ENCODE measurements at regions not wholly inside any gene's neighbourhood (a gene's known extent, or its start where the extent isn't known, plus 50 kb on each side); places are given as distances from the start of the nearest gene placed in this dataset.
A peak's percentile ranks its signal among the peaks of the same experiment; 100 is the strongest.

DNA sequence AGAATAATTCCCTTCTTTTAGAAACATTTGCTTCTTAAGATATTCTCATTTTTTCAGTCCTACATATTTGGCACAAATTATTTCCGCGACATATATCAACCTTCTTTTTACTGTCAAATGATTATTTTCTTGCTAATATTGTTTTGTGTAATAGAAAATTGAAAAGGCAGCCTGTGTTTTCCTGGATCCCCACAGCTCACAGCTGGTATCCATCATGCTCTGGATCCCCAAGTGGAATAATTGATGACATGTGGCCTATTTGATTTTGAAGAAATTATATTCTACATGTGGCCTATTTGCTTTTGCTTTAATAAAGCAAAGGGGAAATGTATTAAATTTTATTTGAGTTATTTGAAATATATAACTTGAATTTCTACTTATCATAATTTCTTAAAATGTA, 199.4 kb upstream of the LUZP2 start:
- no peak for DNase-seq (ENCODE audit: low read depth in 3 of 3, low spot score in 2 of 3)

DNA sequence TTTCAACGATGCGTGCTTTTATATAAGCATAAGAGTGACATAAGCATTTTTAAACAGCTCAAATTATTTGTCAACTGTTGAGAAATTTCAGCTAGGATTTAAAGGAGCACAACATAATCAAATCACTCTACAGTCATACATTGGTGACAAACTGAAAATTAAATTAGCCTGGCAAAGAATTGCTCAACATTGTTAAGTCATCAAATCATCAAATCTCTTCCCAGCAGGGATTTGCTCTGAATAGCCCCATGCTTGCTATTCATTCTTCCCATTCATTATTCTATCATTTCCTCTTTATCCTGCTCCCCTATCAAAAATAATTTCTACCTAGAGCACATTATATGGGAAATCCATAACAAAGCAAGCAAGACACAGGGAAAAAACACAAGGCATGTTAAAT, 198.7 kb upstream of the LUZP2 start:
- DNase-seq (ENCODE audit: low read depth in 3 of 3, low spot score in 2 of 3) = no peak

DNA sequence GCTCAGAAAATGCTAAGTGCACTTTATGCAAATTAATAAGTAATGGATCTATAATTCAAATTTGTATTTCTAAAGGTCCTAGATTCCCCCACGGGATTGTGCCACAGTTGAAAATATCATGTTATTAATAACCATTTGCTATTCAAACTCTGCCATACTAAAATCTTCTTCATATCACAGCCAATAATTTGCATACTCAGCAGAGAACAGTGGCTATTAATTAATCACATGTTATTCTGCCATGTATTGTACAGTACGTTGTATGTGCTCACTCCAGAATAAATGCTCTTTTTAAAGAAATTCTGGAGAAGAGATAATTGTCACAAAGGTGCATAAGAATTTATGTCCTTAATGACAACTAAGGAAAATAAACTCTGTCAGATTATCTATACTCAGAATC, 184.9 kb upstream of the LUZP2 start:
- no peak for DNase-seq (ENCODE audit: low read depth in 3 of 3, low spot score in 2 of 3)

- DNase-seq (ENCODE audit: low read depth in 3 of 3, low spot score in 2 of 3) = no peak
Measured at GRCh38 chr11:24312464-24313238, 184.2 kb upstream of the LUZP2 start.

GRCh38 chr11:24321229-24321628, 175.6 kb upstream of the LUZP2 start:
- no peak for DNase-seq (ENCODE audit: low read depth in 3 of 3, low spot score in 2 of 3)

DNA sequence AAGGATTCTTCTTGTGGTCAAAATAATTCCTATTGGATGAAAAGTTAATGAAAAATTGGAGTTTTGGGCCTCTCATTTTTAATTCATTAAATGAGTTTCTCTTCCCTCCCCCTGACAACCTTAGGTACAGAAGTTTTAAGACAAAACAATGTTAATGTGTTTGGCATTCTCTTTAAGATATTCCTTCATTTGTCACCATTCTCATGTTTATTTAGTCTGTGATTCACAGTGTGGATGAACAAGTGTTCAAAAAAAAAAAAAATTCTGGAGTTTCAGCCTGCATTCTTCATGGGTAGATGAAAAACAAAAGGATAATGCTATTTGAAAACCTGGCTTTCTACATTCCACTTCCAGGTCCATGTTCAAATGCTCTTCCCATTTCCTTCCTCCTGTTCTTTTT, 172.6 kb upstream of the LUZP2 start:
- DNase-seq (ENCODE audit: low read depth in 3 of 3, low spot score in 2 of 3) = no peak

DNA sequence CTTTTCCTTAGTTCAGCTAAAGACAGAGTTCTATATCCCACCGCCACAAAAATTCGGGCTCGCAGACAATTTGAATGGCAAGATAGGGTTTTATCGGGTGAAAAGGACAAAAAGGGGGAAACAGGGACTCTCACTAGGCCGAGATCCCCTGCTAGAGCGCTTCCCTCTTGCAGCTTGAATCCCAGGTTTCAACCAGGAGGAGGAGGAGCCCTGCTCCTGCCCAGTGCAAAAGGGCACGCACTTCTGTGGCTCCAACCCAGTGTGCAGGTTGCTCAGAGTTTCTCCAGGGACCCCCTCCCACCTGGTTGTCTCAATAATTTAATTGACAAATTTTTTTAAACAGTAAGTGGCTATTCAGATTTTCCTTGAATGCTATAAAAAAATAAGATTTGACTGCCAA, 152.6 kb upstream of the LUZP2 start:
- DNase-seq (ENCODE audit: low read depth in 3 of 3, low spot score in 2 of 3) = no peak

GRCh38 chr11:24348908-24349307, 147.9 kb upstream of the LUZP2 start:
- DNase-seq (ENCODE audit: low read depth in 3 of 3, low spot score in 2 of 3) = no peak

- DNase-seq (ENCODE audit: low read depth in 3 of 3, low spot score in 2 of 3) = no peak
Measured at GRCh38 chr11:24351179-24351578, 145.7 kb upstream of the LUZP2 start.

DNA sequence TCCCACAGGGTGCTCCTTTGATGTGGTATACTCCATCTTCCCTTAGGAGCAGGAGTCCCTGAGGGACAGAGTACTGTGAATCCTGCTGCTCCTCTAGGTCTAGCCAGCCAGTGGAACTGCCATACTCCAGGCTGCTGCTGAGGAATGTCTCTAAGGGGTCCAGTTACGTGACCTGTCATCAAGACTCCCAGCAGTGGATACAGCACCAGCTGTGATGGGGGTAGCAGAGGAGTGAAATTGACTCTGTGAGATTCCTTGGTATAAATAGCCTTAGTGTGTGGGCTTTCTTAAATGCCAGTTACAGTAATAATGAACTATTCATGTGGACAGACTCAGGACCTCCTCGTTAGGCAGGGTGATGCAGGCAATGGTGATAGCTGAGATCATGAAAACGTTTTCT, 140.4 kb upstream of the LUZP2 start:
- peak in 1 of 3 donors; percentile 3 for DNase-seq (ENCODE audit: low read depth in 3 of 3, low spot score in 2 of 3)

GRCh38 chr11:24357620-24358410, 139.0 kb upstream of the LUZP2 start:
- no peak for DNase-seq (ENCODE audit: low read depth in 3 of 3, low spot score in 2 of 3)

DNA sequence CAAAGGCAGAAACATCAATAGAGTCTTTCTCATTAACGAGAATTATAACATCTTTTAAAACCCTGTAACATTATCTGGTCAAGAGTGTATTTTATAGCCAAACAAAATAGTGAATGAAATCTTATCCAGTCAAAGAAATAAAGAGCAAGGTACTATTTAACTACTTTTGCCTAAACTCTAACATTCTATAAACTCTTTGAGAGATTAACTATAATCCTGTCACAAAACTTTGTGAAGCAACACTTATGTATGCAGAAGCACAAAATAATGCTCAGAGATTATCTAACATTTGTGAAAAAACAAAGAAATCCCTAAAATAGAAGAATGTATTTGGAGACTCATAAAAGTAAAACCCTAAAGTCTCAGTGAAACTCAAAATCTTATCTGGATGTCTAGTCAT, 124.4 kb upstream of the LUZP2 start:
- DNase-seq (ENCODE audit: low read depth in 3 of 3, low spot score in 2 of 3) = no peak

- no peak for DNase-seq (ENCODE audit: low read depth in 3 of 3, low spot score in 2 of 3)
Measured at GRCh38 chr11:24373516-24373915, 123.3 kb upstream of the LUZP2 start.

GRCh38 chr11:24375351-24375750, 121.5 kb upstream of the LUZP2 start:
- no peak for DNase-seq (ENCODE audit: low read depth in 3 of 3, low spot score in 2 of 3)

DNA sequence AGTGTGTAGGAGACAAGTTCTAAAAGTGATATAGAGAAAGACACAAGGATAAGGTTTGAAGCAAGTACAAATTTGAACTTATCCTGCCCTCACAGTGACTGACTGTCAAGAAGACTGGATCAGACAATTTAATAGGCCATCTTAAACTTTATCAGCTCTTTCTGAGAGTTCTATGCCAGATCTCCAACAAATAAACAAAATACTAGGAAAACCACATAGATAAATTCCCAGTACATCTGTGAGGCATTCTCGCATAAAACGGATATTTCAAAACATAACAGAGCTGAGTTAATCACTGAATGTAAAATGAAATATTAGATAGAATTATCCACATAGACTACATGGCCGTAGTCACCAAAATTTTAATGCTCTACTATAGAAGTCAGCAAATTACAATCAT, 120.9 kb upstream of the LUZP2 start:
- DNase-seq (ENCODE audit: low read depth in 3 of 3, low spot score in 2 of 3) = no peak

- DNase-seq (ENCODE audit: low read depth in 3 of 3, low spot score in 2 of 3) = no peak
Measured at GRCh38 chr11:24383137-24383536, 113.7 kb upstream of the LUZP2 start.

- DNase-seq (ENCODE audit: low read depth in 3 of 3, low spot score in 2 of 3) = no peak
Measured at GRCh38 chr11:24384240-24384639, 112.6 kb upstream of the LUZP2 start.

GRCh38 chr11:24386546-24387397, 110.1 kb upstream of the LUZP2 start:
- no peak for DNase-seq (ENCODE audit: low read depth in 3 of 3, low spot score in 2 of 3)

DNA sequence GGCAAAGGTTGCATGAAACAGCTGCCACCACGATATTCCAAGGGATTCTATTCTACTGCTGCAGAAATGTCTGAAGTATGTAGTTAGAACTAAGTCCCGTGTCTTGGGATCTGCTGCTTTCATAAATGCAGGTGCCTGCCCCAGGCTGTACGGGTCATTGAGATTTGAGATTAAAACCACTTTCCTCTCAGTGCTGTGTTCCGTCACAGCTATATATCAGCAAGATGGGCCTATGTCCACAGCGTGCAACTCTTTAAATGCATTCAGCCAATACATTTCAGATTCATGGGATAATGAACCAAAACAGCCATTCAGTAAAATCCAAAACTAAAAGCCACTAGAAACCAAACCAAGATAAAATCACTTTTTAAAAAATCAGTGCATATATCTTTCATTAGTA, 107.3 kb upstream of the LUZP2 start:
- DNase-seq (ENCODE audit: low read depth in 3 of 3, low spot score in 2 of 3) = no peak

- no peak for DNase-seq (ENCODE audit: low read depth in 3 of 3, low spot score in 2 of 3)
Measured at GRCh38 chr11:24390016-24390415, 106.8 kb upstream of the LUZP2 start.

GRCh38 chr11:24390762-24391161, 106.1 kb upstream of the LUZP2 start:
- DNase-seq (ENCODE audit: low read depth in 3 of 3, low spot score in 2 of 3) = no peak

Measured in right renal cortex interstitium (tissue), 3 donors.